DMS79 treated with DMSO at 0.1 percent for 48 hours (cell line): ENCODE measurements at regions not wholly inside any gene's neighbourhood (a gene's known extent, or its start where the extent isn't known, plus 50 kb on each side); places are given as distances from the start of the nearest gene placed in this dataset.
"Not testable (repeated sequence)": the region's sequence is repeated elsewhere in the genome, so short reads cannot be mapped to it uniquely, and the experiment has no call there.

Experiments
- DNase-seq: peaks from one replicate; lab custom pipeline; 2025; lab: John Stamatoyannopoulos, UW

DNA sequence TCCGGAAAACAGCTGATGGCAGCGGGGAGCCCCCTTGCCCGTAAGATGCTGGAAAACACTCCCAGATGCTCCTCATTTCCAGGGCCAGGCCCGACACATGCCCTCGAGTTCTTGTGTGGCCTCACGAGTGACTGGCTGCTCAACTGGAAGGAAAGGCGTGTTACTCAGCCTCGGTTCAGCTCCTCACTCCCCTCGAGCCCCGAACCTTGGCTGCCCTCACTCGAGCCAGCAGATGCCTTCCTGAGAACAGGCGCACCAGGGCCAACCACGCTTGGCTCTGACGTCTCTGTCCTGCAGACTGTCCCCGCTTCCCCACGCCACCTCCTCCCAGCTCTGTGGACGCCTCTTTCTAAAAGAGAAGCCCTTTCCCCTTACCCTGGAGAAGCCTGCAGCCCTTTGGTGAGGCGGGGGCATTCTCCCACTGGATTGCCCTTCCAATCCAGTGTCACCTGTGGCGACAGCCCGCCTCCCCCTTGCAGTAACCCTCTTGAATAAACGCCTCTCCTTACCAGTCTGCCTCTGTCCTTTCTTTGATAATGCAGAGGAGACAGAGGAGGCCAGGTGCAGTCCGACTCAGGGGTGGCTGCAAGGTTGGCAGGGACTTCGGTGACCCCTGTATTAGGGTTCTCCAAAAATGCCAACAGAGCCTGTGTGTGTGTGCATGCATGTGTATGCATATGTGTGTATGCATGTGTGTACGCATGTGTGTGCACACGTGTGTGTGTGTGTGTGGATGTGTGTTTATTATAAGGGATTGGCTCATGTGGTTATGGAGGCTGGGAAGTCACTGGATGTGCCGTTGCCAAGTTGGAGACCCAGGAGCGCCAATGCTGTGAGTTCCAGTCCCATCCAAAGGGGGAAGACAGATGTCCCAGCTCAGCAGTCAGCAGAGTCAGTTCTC lies 166.3 kb downstream of the KIF26A start:
- no peak for DNase-seq

GRCh38 chr14:104305511-104306449 lies 167.4 kb downstream of the KIF26A start:
- DNase-seq = no peak

- no peak for DNase-seq
Observed at GRCh38 chr14:104306450-104307040, 168.2 kb downstream of the KIF26A start.

GRCh38 chr14:104307246-104307626 lies 168.8 kb downstream of the KIF26A start:
- no peak for DNase-seq

DNA sequence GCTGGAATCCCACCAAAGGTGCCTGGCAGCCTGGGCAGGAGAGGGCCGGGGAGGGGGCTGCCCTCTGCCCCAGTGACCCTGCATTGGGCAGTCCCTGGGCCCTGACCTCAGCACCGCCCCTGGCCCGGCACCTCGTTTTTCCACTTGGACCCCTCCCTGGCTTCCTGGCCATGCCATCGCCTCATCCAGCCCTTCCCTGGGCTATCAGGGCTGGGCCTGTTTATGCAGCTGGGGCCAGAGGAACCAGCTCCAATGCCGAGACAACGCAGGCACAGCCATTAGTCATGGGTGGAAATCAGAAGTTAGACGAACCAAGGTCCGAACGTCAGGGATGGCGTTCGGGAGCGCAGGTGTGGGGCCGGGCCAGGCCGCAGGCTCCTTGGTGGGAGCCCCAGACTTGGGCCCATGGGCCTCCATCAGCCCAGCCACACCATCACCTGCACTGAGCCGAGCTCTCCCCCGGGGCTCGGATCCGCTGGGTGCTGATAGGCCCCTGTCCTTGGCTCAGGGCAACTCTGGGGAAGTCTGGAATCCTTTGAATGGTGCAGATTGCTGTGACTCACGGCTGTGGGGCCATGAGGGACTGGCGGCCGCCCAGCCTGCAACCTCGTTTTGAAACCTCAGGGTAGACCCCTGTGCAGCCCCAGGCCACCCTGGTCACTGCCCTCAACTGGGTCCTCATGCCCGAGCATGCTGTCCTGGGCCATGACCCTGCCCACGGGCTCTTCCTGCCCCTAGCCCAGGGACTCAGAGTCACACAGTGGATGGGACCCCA lies 169.4 kb downstream of the KIF26A start:
- no peak for DNase-seq

- DNase-seq = not testable (repeated sequence)
Observed at GRCh38 chr14:104308534-104308933, 170.1 kb downstream of the KIF26A start.

DNA sequence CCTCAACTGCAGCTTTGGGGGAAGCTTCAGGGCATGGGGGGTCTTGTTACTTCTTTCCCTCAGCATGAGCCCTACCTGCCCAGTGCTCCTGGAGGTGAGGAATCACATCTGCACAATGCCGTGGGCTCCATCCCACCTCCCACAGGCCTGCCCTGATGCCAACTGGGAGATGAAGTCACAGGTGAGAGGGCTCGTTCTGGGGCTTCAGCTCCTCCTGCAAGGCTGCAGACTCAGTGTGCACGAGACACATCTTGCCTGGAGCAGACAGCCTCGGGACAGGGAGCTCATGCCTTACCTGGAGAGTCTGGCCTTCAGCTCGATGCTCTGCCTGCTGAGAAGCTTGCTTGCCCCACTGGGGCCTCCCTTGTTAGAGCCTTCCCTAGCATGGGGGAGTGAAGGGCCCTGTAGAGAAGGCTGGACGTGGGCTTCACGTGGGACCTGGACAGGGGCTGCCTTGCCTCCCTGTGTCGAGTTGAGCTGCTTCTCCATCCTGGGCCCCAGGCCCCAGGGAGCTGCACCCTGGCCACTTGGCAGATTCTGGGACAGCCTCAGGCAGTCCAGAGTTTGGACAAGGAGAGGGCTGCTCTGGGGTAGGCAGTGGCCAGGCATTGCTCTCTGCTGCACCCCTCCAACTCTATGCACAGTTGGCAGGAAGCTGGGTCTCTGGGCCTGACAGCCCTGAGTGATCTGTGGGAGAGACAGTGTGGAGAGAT lies 171.4 kb downstream of the KIF26A start:
- no peak for DNase-seq

DNA sequence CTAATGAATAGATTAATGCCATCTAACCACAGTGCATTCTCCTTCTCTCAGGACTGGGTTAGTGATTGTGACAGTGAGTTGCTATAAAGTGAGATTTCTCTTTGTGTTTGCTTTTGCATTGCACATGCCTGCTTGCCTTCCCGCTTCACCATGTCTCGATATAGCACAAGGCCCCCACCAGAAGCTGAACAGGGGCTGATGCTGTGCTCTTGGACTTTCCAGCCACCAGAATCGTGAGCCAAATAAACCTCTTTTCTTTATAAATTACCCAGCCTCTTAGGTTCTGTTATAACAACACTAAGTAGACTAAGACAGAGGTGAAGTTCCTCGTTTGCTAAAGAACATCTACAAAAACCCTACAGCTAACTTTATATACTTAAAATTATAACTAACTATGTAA lies 173.0 kb downstream of the KIF26A start:
- no peak for DNase-seq

DNA sequence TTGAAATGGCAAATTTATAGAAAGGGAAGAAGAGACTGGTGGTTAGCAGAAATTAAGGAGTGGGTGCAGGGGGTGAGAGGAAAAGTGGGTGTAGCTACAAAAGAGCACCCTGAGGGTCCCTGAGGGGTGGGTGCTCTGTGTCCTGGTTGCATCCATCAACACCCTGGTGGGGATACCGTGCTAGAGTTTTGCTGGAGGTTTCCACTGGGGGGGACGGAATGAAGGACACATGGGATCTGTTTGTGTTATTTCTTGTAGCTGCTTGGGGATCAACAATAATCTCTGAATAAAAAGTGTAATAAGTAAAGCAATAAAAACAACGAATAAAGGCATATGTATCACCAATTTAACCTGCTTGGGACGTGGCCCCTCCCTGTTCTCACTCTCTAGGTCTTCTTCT lies 175.3 kb downstream of the KIF26A start:
- no peak for DNase-seq

DNA sequence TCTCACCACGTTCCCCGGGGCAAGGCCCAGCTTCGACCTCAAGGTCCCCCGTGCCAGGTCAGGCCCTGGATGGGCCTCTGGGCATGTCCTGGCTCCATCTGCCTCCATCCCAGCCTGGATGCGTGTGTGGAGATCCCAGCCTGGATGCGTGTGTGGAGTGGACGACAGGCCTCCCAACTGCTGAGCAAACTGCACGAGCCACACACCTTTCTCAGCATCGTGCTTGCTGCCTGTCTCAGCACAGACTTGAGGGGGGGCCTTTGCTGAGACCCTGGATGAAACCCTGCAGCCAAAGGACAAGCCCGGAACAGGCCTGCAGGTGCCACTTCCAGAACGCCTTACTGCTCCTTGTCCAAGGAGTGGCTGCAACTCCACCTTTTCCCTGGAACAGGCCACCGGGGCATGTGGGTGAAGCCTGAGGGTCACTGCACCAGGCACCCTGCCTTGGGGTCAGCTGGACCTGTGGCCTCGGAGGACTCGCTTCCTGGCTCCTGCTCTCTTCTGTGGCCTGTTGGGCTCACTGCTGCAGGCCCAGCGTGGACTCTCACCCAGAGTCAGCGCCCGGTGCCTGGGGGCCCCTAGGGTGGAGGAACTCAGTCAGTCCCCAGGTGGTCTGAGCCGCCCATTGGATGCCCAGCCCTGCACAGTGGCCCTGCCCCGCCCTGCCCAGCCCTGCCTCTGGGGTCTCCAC lies 176.0 kb downstream of the KIF26A start:
- DNase-seq = no peak

GRCh38 chr14:104315169-104315568 lies 176.8 kb downstream of the KIF26A start:
- no peak for DNase-seq

- DNase-seq = no peak
Observed at GRCh38 chr14:104315625-104316024, 177.2 kb downstream of the KIF26A start.

DNA sequence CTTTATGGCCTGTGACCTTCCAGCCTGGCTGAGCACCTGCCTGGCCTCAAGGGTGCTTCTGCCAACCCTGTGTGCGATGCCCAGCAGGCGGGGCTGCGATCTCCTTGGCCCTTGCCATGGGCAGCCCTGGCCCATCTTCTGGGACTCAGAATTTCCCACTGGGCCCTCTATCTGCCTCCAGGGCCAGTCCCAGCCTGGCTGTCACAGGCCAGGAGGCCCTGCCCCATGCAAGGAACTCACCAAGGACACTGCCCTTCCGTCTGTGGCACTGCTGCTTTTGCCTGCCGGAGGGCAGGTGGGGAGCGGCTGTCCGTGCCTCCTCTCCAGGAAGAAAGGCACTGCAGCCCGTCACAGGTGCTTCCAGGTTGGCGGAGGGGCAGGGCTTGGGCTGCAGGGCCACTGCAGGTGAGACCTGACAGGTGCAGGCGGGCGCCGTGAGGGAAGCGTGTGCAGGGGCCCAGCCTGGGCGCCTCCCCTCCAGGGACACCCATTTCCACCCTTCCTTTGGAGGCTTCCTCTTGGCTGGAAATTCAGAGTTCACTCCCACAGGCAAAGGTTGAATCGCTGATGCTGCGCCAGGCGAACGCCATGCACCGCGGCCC lies 177.8 kb downstream of the KIF26A start:
- peak; percentile 19 for DNase-seq

DNA sequence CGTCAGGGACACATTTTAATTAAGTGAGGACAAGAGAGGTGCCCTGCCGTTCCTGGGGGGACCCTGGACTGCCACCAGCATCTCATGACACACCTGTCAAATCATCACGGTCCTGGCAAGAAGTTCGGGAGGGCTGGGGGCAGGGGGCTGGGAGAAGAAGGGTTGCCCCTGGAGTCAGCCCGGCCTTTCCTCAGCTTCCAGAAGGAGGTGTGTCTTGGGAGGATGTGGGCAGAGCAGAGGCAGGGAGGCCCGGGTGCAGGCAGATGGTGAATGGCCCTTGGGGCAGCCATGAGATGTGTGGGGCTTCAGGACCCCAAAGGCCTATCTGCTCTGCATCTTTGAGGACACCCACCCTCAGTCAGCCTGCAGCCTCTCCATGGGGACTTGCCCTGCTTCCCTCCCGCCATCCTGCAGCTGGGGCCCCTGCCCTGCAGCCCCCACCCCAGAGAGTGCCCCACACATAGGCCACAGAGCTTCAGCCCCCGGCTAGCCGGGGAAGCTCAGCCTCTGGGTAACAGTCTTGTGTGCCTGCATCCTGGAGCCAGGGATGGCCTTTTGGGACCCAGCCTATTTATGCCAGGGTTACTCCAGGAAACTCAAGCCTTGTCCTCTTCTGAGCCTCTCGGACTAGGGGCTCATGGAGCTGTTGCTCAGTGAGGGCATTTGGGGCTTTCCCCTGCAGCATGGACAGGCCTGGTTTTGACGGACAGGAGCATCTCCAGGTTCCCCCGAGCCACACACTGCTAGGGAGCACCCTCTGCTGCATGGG lies 178.5 kb downstream of the KIF26A start:
- DNase-seq = no peak

GRCh38 chr14:104317492-104317805 lies 179.1 kb downstream of the KIF26A start:
- no peak for DNase-seq

GRCh38 chr14:104317975-104318557 lies 179.7 kb downstream of the KIF26A start:
- no peak for DNase-seq

DNA sequence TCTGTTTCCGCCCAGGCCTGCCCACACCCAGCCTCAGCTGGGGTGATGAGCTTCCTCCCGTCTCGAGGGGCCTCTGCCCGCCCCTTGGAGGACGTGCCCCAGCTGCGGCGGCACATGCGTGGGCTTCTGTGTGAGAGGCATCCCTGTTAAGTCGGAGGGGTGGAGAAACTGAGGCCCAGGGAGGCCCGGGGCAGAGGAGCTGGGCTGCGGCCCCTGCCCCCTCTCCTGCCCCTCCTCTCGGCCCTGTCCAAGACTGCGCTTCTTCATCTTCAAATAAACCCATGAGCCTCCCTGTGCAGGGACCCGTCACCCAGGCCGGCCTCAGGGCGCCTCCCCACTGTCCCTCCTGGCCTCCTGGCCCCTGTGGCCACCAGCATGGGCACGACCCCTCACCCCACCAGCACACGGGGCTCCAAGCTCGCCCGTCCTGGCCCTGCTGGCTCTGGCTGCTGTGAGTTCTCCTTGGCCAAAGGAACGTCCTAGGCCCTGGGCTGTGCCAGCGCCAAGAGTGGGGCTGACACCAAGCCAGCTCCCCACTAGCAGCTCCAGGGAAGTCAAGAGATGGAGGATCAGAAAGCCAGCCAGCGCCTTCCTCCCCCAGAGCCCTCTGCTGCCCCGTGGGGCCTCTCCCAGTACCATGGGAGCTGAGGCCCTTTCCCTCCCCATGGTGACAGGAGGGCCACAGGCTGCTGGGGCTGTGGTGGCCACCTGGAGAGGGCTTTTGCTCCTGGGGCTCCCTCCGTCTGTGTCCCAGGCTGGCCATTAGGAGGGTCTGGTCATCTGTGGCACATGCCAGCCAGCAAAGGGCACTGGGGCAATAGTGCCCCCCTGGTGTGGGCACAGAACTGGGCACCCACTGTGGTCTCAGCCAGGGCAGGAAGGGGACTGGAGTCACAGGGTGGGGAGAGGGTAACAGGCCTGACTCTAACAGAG lies 180.4 kb downstream of the KIF26A start:
- no peak for DNase-seq
